Smooth muscle cell (in vitro differentiated cells): ENCODE measurements at regions not wholly inside any gene's neighbourhood (a gene's known extent, or its start where the extent isn't known, plus 50 kb on each side); places are given as distances from the start of the nearest gene placed in this dataset.

ENCODE experiments used
- DNase-seq: peaks from one replicate; lab custom pipeline; 2025; ENCODE audit not compliant: unreplicated experiment; lab: John Stamatoyannopoulos, UW
- H2AFZ ChIP-seq: fragments of 200-600 bp; sonication (generic); 2 replicates; pipeline ENCODE4 v1.6.0; 2016; ENCODE audit warnings: antibody characterized with exemption, low read depth, mild to moderate bottlenecking
- H3F3A ChIP-seq: fragments of 200-600 bp; sonication (generic); 2 replicates; pipeline ENCODE4 v1.6.0; 2017; ENCODE audit warnings: antibody characterized with exemption, low read depth
- H3K27ac ChIP-seq: fragments of 200-600 bp; sonication (generic); 2 replicates; pipeline ENCODE4 v1.5.1; 2016; ENCODE audit warnings: low read depth, mild to moderate bottlenecking
- H3K27me3 ChIP-seq: fragments of 200-600 bp; sonication (generic); 2 replicates; pipeline ENCODE4 v1.6.1; 2016; ENCODE audit warnings: low read depth, mild to moderate bottlenecking
- H3K36me3 ChIP-seq: fragments of 200-600 bp; sonication (generic); 2 replicates; pipeline ENCODE4 v1.5.1; 2016; ENCODE audit warnings: low read depth
- H3K4me1 ChIP-seq: fragments of 200-600 bp; sonication (generic); 2 replicates; pipeline ENCODE4 v1.5.1; 2016; ENCODE audit warnings: low read depth
- H3K4me2 ChIP-seq: fragments of 200-600 bp; sonication (generic); 2 replicates; pipeline ENCODE4 v1.6.0; 2016; ENCODE audit warnings: mild to moderate bottlenecking
- H3K4me3 ChIP-seq: fragments of 200-600 bp; sonication (generic); 2 replicates; pipeline ENCODE4 v1.5.1; 2016; ENCODE audit warnings: mild to moderate bottlenecking
- H3K79me2 ChIP-seq: fragments of 200-600 bp; sonication (generic); 2 replicates; pipeline ENCODE4 v1.6.0; 2016; ENCODE audit warnings: low read depth, mild to moderate bottlenecking
- H3K9ac ChIP-seq: fragments of 200-600 bp; sonication (generic); 2 replicates; pipeline ENCODE4 v1.6.0; 2016; ENCODE audit warnings: low read depth
- H3K9me3 ChIP-seq: fragments of 200-600 bp; sonication (generic); replicated peaks from 2 replicates; pipeline ENCODE4 v1.5.1; 2016; ENCODE audit warnings: low read depth
- H4K20me1 ChIP-seq: fragments of 200-600 bp; sonication (generic); 2 replicates; pipeline ENCODE4 v1.6.0; 2016; ENCODE audit warnings: low read depth
- WGBS: methylation state at CpG from one replicate; pipeline ENCODE4 v1.1.7; 2016; ENCODE audit warnings: low lambda C conversion rate; 5-methylcytosine and 5-hydroxymethylcytosine counted together
- TF ChIP-seq, protein P1 (sequence below): fragments of 200-600 bp; sonication (generic); IDR thresholded peaks from 2 replicates; pipeline ENCODE4 v1.5.1; 2017; ENCODE audit warnings: borderline replicate concordance, mild to moderate bottlenecking, antibody characterized with exemption; ENCODE audit not compliant: insufficient read depth, poor library complexity, severe bottlenecking

DNA sequence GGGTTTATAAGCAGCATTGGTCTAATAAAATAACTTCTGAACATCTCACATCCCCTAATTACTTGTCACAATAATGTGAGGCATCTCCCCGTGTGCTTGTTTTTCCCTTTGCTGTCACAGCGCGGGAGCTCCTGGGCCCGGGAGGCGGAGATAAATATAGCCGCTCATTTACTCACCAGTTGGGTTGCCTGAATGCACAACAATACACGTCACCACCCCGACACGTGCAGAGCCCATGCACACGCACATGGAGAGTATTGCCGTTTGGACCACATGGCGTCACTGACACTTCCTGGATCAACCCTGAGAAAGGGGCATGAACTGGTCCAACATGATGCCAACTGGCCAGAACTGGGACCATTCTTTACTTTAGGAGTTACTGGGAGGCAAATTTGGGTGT is 76.2 kb downstream of the MRPL46 start:
- Histone ChIP-seq H3K4me3 (no peak overlapping the region), H3K9me3 (no peaks in the 10 kb centered on the region), H2AFZ (no peak overlapping the region), H3K27me3 (no peaks in the 10 kb centered on the region), H3K27ac (no peak overlapping the region), H3F3A (peaks cover 5% of the 10 kb centered on the region), H3K4me2 (no peak overlapping the region), H3K36me3 (no peaks in the 10 kb centered on the region), H3K9ac (no peak overlapping the region), H3K79me2 (no peaks in the 10 kb centered on the region), H3K4me1 (peaks cover 6% of the 10 kb centered on the region), H4K20me1 (no peaks in the 10 kb centered on the region)
- no peak for DNase-seq
- 87% methylated on average over 12 of the region's 12 CpGs for WGBS
- TF ChIP-seq, protein P1, sequence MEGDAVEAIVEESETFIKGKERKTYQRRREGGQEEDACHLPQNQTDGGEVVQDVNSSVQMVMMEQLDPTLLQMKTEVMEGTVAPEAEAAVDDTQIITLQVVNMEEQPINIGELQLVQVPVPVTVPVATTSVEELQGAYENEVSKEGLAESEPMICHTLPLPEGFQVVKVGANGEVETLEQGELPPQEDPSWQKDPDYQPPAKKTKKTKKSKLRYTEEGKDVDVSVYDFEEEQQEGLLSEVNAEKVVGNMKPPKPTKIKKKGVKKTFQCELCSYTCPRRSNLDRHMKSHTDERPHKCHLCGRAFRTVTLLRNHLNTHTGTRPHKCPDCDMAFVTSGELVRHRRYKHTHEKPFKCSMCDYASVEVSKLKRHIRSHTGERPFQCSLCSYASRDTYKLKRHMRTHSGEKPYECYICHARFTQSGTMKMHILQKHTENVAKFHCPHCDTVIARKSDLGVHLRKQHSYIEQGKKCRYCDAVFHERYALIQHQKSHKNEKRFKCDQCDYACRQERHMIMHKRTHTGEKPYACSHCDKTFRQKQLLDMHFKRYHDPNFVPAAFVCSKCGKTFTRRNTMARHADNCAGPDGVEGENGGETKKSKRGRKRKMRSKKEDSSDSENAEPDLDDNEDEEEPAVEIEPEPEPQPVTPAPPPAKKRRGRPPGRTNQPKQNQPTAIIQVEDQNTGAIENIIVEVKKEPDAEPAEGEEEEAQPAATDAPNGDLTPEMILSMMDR: no peak

DNA sequence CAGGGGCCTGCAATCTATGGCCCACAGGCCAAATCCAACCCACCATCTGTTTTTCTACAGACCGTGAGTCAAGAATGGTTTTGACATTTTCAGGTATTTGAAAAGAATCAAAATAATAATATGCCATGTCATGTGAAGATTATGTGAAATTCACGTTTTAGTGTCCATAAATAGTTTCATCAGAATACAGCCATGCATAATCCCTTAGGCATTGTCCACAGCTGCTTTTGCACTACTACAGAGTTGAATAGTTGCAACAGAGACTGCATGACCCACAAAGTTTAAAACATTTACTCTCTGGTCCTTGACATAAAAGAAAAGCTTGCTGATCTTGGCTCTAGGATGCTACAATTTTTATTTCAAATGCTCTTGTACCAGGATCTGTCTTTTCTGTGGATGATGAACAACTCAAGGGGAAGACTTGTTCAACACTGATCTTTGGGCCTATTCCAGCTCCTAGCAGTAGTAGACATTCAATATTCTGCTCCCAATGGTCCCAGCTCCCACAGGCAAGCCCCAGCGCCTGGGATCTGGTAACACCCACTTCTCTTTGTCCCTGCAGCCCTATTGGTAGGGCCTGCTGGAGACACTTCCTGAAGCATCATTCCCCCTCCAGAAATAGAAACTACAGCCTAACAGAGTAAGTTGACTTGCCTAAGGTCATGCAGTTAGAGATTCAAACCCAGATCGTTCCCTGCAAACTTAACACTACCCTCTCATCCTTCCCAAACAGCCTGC is 76.9 kb downstream of the MRPL46 start:
- no peaks in the 10 kb centered on the region for H3K9me3 ChIP-seq
- no peaks in the 10 kb centered on the region for H3K79me2 ChIP-seq
- peaks cover 5% of the 10 kb centered on the region for H3K4me1 ChIP-seq
- H3F3A ChIP-seq: peaks cover 5% of the 10 kb centered on the region
- H4K20me1 ChIP-seq: no peaks in the 10 kb centered on the region
- H2AFZ ChIP-seq: no peak overlapping the region
- no peak overlapping the region for H3K27ac ChIP-seq
- WGBS: 49% methylated on average over 4 of the region's 4 CpGs
- no peak overlapping the region for H3K9ac ChIP-seq
- H3K4me3 ChIP-seq: no peak overlapping the region
- no peak for DNase-seq
- H3K27me3 ChIP-seq: no peaks in the 10 kb centered on the region
- H3K36me3 ChIP-seq: no peaks in the 10 kb centered on the region
- H3K4me2 ChIP-seq: no peak overlapping the region
- TF ChIP-seq, protein P1: no peak

DNA sequence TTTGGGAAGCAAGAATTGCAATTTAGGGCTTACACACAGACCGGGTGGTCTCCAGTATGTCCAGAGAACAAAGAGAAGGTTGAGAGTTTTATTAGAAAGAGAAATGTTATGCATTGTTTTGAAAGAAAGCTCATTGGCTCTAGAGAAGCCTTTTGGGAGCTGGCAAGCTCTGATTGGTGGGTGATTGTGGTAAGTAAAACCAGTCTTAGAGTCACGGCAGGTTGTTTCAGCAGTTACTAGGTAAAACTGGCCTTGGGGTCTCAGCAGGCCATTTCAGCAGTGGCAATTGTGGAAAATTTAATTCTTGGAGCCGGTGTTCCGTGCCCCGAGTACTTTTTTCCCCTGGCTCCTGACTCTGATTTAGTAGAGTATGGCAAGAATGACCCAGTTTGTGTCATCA is 78.1 kb downstream of the MRPL46 start:
- no peak overlapping the region for H2AFZ ChIP-seq
- H3K36me3 ChIP-seq: no peaks in the 10 kb centered on the region
- no peaks in the 10 kb centered on the region for H3K9me3 ChIP-seq
- DNase-seq: no peak
- H3F3A ChIP-seq: peaks cover 5% of the 10 kb centered on the region
- H3K4me1 ChIP-seq: peaks cover 5% of the 10 kb centered on the region
- H3K4me2 ChIP-seq: no peak overlapping the region
- no peak overlapping the region for H3K9ac ChIP-seq
- WGBS: 87% methylated on average over 5 of the region's 5 CpGs
- H3K79me2 ChIP-seq: no peaks in the 10 kb centered on the region
- no peaks in the 10 kb centered on the region for H4K20me1 ChIP-seq
- TF ChIP-seq, protein P1: no peak
- no peak overlapping the region for H3K4me3 ChIP-seq
- H3K27me3 ChIP-seq: no peaks in the 10 kb centered on the region
- no peak overlapping the region for H3K27ac ChIP-seq

DNA sequence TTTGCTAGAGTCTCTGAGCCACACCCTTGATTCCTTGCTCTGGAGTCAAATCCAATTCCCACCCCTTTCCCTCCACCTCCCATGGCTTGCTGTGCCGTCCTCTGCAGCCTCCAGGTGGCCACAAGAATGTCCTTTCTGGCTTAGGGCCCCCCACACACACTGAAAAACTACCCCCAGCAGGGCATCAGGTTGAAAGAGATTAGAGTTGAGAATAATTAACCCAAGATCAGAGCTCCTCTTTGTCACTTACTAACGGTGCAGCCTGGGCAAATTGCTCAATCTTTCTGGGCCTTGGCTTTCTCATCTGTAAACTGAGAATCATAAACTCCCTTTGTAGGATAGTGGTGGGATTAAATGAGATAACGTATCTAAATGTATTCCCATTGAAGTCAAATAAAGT is 78.5 kb downstream of the MRPL46 start:
- TF ChIP-seq, protein P1: no peak
- no peaks in the 10 kb centered on the region for H3K36me3 ChIP-seq
- H3K9ac ChIP-seq: no peak overlapping the region
- no peaks in the 10 kb centered on the region for H3K9me3 ChIP-seq
- peaks cover 5% of the 10 kb centered on the region for H3K4me1 ChIP-seq
- peaks cover 1% of the 10 kb centered on the region for H3F3A ChIP-seq
- no peak overlapping the region for H3K4me2 ChIP-seq
- WGBS: 25% methylated on average over 3 of the region's 3 CpGs
- no peaks in the 10 kb centered on the region for H3K79me2 ChIP-seq
- H3K27ac ChIP-seq: no peak overlapping the region
- H4K20me1 ChIP-seq: no peaks in the 10 kb centered on the region
- DNase-seq: no peak
- no peak overlapping the region for H2AFZ ChIP-seq
- no peak overlapping the region for H3K4me3 ChIP-seq
- no peaks in the 10 kb centered on the region for H3K27me3 ChIP-seq
